ENCODE measurements at regions not wholly inside any gene's neighbourhood (a gene's known extent, or its start where the extent isn't known, plus 50 kb on each side); places are given as distances from the start of the nearest gene placed in this dataset.
A peak's percentile ranks its signal among the peaks of the same experiment; 100 is the strongest.

- peak; percentile 49 for DNase-seq
These were observed 156.2 kb downstream of the MELK start for GRCh38 chr9:36728651-36729520.

- DNase-seq: no peak
These were observed 157.2 kb downstream of the MELK start for GRCh38 chr9:36729906-36730305.

- DNase-seq: no peak
These were observed 157.7 kb downstream of the MELK start for GRCh38 chr9:36730414-36730813.

- DNase-seq: no peak
These were observed 158.6 kb downstream of the MELK start for GRCh38 chr9:36731068-36731956.

- no peak for DNase-seq
These were observed 162.0 kb downstream of the MELK start for GRCh38 chr9:36734737-36735136.

- DNase-seq: no peak
These were observed 164.0 kb downstream of the MELK start for GRCh38 chr9:36736648-36737047.

GRCh38 chr9:36738318-36738976 lies 165.8 kb downstream of the MELK start:
- DNase-seq: no peak

- DNase-seq: no peak
These were observed 166.8 kb downstream of the MELK start for GRCh38 chr9:36739373-36740116.

- no peak for DNase-seq
These were observed 169.6 kb downstream of the MELK start for GRCh38 chr9:36742264-36742663.

GRCh38 chr9:36744678-36745077 lies 172.0 kb downstream of the MELK start:
- no peak for DNase-seq

GRCh38 chr9:36745977-36746376 lies 173.3 kb downstream of the MELK start:
- DNase-seq: no peak

GRCh38 chr9:36746415-36746814 lies 173.7 kb downstream of the MELK start:
- no peak for DNase-seq

GRCh38 chr9:36748322-36748899 lies 175.7 kb downstream of the MELK start:
- no peak for DNase-seq

- no peak for DNase-seq
These were observed 176.8 kb downstream of the MELK start for GRCh38 chr9:36749461-36749860.

GRCh38 chr9:36750630-36751029 lies 177.9 kb downstream of the MELK start:
- no peak for DNase-seq

GRCh38 chr9:36755019-36755418 lies 182.3 kb downstream of the MELK start:
- no peak for DNase-seq

GRCh38 chr9:36759141-36759540 lies 186.4 kb downstream of the MELK start:
- no peak for DNase-seq

GRCh38 chr9:36759976-36760375 lies 187.3 kb downstream of the MELK start:
- no peak for DNase-seq

- DNase-seq: no peak
These were observed 188.1 kb downstream of the MELK start for GRCh38 chr9:36760667-36761420.

GRCh38 chr9:36762958-36763357 lies 190.3 kb downstream of the MELK start:
- DNase-seq: no peak

GRCh38 chr9:36763778-36764177 lies 191.1 kb downstream of the MELK start:
- no peak for DNase-seq
